GM04503 (cell line): ENCODE measurements at regions not wholly inside any gene's neighbourhood (a gene's known extent, or its start where the extent isn't known, plus 50 kb on each side); places are given as distances from the start of the nearest gene placed in this dataset.

ENCODE experiments used
- DNase-seq: peaks from one replicate; pipeline ENCODE4 v3.0.0-alpha.2; 2012; ENCODE audit warnings: low read depth

GRCh38 chr12:17540921-17541320 lies 549.1 kb downstream of the RERGL start:
- DNase-seq: no peak

GRCh38 chr12:17528394-17528793 lies 561.6 kb downstream of the RERGL start:
- DNase-seq: no peak

DNA sequence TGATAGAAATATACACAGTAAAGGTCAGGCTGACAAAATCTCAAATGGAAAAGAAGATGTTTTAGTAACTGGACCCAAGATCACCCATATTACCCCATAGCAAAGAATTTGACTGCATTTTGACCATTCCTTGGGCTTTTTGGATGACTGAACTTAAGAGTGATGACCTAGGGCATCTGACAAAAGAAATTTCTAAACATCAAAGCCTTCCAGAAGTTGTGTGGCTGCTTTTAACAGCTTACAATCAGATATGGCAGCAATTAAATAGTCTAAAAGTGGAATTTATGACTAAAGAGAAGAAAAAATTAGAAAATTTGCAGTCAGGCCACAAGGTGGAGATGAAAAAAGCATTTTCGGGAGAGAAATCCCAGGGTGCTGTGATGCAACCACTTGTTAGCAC lies 563.0 kb downstream of the RERGL start:
- DNase-seq: no peak

- no peak for DNase-seq
Observed at GRCh38 chr12:17511369-17511768, 578.6 kb downstream of the RERGL start.

DNA sequence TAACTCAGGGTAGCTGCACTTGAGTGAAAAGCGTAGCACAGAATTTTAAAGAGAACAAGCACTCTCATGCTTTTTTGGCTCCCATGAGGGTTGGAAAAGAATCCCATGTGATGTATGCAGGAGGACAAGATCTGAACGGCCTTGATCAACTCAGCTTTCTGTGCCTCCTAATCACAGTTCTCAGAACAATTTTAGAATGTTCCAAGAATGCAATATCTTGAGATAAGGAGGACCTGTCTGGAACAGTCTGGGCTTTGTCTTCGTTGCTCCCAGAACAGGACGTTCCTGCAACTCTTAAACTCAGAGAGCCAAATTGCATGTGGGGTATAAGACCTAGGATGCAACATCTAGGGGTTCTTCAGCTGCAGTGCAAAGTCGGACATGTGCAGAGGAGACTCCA lies 582.7 kb downstream of the RERGL start:
- no peak for DNase-seq

GRCh38 chr12:17503742-17504141 lies 586.3 kb downstream of the RERGL start:
- DNase-seq: no peak

- no peak for DNase-seq
Observed at GRCh38 chr12:17489452-17489851, 600.5 kb downstream of the RERGL start.

DNA sequence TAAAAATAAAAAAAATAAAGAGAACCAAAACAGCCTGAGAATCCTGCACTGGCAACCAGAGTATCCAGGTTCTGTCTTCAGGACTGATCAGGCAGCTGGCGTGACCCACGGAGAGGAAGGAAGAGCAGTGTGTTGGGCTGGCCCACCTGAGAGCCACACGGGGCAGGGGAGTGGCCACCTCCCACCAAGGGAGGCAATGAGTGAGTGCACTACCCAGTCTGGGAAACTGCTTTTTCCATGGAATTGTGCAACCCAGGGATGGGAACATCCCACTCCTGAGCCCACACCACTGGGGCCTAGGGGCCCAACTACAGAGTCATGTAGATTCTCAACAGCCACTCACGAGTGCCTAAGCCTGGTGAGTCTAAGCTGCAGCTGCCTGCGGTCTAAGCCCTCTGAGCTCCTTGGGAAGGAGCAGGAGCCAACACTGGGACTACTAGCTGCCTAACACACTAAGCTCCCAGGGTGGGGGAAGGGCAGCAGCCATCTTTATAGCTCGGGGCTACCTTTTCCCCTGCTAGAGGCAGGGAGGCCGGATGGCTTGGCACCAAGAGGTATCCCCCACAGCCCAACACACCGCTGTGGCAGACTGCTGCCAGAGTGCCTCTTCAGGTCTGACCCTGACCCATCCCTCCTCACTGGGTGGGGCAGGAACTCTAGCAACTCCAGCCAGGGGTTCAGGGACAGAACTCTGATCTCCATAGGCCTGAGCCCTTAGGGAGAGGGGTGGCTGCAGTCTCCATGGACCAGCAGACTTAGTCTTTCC lies 610.9 kb downstream of the RERGL start:
- DNase-seq: no peak

- DNase-seq: no peak
Observed at GRCh38 chr12:17470460-17470859, 619.5 kb downstream of the RERGL start.

DNA sequence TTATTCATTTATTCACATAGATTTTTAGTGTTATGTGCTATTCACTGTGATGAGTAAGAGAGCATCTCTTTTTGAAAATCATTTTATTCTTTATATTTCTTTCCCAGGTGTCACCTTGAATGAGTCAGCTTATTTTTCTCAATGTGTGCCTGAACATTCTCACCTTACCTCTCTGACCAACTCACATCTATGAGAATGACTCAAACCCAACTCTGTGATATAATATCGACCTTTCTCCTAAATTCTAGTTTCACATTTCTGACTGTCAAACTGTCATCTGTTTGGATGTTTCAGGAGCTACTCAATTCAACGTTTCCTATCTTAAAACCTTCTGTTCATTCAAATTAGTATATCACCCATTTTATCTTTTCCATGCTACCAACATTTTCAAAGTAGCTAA lies 630.8 kb downstream of the RERGL start:
- DNase-seq: no peak

DNA sequence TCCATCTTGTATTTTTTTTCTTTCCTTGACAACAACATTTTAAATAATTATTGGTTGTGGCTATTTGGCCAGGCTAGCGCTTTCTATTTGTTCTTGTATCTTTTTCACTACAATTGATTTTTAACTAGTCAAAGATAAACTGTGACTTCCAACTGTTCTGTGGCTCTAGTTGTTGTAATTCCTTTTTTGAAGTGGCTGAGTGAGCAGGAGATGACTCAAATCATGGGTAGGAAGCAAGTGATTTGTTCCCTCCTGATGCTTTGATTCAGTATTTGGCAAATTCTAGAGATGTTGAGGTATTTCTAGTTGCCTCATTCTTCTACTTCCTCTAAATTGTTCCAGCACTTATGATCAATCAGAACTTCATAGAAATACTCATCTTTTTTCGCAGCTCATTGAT lies 633.5 kb downstream of the RERGL start:
- no peak for DNase-seq

DNA sequence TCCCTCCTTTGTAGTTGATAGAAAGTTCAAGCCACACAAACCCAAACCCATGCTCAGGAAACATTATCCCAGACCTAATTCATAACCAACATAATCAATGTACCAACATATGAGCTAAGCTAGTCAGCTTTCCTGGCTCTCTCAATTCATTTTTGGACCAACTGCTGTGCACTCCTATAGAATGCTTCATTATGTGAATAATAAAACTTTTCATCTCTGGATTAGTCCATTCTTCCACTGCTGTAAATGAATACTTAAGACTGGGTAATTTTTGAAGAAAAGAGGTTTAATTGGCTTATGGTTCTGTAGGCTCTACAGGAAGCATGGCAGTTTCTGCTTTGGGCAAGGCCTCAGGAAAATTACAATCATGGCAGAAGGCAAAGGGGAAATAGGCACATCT lies 651.9 kb downstream of the RERGL start:
- DNase-seq: no peak

DNA sequence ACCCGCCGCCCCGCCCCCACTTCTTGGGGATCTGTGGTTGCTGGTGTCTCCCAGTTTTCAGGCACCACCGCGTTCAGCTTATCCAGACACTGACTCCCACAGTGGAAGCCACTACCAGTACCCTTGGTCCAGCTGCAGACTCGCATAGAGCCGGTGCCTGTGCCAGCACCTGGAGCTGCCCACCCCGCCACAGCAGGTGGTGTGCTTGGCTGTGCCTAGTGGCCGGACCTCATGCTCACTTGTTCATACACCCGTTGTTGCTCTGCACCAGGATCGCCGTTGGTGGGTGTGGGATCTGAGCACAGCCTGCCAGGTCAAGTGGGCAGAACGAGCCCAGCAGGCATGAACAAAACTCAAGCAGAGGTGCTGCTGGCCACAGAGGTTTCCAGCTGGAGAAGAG lies 673.2 kb downstream of the RERGL start:
- DNase-seq: no peak

- no peak for DNase-seq
Observed at GRCh38 chr12:17414596-17414995, 675.4 kb downstream of the RERGL start.

DNA sequence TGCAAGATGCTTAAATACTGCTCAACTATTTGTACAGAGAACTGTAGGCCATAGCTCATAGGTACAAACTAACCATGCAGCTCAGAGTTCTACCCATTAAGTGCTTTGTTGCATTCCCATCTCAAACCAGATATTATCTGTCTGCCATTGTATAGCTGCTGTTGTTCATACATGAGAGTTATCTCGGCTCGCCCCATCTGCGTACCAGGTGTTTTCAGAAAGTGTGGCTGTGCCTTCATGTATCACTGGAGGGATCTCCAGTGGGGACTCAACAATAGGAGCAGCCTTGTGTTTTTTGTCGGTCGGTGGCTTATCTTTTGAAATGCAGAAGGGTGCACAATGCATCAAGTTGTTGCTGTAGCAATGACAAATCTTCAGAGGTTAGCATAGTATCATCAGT lies 678.3 kb downstream of the RERGL start:
- DNase-seq: no peak

GRCh38 chr12:17388679-17389078 lies 701.3 kb downstream of the RERGL start:
- DNase-seq: no peak

DNA sequence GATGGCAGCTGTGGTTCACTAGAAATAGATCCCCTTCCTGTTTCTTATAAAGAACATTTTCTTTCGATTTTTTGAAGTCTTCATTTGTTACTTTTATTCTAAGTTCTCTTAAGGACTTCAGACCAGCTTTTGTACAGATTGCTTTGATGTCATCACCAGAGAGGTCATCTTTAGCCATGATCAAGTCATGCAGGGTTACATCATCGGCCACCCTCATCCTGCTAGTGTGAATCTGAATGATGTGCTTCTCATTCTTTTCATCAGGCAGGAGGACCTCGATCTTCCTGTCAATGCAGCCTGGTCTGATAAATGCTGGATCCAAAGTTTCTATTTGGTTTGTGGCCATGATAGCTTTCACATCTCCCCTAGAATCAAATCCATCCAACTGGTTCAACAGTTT lies 706.7 kb downstream of the RERGL start:
- no peak for DNase-seq

GRCh38 chr12:17381211-17381610 lies 708.8 kb downstream of the RERGL start:
- DNase-seq: no peak

GRCh38 chr12:17372508-17372907 lies 717.5 kb downstream of the RERGL start:
- no peak for DNase-seq

DNA sequence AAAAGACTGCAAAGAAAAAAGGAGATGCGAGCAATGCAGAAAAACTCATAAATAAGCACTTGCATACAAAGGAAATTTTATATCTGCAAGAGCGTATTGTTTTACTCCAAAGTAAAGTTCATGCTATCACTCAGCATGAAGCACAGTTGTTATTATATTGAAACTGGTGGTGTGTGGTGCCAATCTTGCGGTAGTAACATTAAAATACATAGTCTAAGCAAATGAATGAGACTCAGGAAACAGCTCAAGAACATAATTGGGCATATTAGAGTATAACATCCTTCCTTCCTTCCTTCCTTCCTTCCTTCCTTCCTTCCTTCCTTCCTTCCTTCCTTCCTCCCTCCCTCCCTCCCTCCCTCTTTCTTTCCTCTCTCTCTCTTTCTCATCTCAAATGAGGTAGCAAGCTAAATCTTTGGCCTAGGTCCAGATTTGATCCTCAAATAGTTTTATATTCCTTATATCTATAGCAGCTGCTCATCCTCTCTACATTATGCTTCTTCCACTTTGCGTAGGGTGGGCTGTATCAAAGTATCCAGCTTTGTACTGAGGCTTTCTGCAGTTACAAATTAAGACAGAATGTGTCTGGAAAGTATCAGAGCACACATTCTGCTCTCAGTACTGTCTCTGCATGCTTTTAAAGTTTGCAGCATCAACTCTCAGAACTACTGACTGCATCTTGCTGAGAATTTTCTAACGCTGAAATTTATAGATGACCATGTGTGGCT lies 718.3 kb downstream of the RERGL start:
- DNase-seq: no peak

- DNase-seq: no peak
Observed at GRCh38 chr12:17370621-17371020, 719.4 kb downstream of the RERGL start.

- DNase-seq: no peak
Observed at GRCh38 chr12:17369556-17369955, 720.4 kb downstream of the RERGL start.

DNA sequence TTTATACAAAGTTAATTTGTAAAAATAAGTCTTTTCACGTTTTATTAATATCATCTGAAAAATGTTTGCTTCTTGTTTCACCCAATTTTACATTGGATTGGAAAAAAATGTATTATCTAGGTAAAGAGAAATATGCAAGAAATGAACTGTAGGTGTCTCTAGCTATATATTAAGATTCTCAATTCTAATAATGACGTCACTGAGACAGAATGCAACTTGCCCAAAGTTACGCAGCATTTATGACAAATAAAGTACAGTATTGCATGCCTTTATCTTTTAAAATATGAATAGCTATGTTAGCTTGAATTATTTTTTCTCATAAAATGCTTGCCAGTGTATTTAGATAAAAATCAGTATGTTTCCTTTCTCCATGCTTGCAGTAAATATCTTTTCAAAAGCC lies 728.8 kb downstream of the RERGL start:
- DNase-seq: no peak

- DNase-seq: no peak
Observed at GRCh38 chr12:17358835-17359234, 731.2 kb downstream of the RERGL start.
